HepG2 (cell line): ENCODE measurements at regions not wholly inside any gene's neighbourhood (a gene's known extent, or its start where the extent isn't known, plus 50 kb on each side); places are given as distances from the start of the nearest gene placed in this dataset.

Source experiments
- ATAC-seq: fragments of 200-7000 bp; cut with Tn5 transposase; 3 replicates; pipeline ENCODE4 v1.9.1; 2020; ENCODE audit warnings: mild to moderate bottlenecking, moderate library complexity
- BruUV-seq: library from RNA; stranded (reverse); fragments of 400-500 nt; replicated peaks from 2 replicates; lab custom pipeline; 2021; lab: Mats Ljungman, UMichigan
- CTCF ChIA-PET: fragments of 300-600 bp; formaldehyde crosslinking; extraction: SDS; loops from one replicate; lab custom pipeline; 2021; ENCODE audit warnings: low total read pairs, inconsistent platforms, low intra/inter-chr PET ratio; lab: Yijun Ruan, JAX
- POLR2A ChIA-PET: fragments of 350-600 bp; sonication (Branson Sonifier 250); formaldehyde crosslinking; loops from one replicate; lab custom pipeline; 2020; ENCODE audit warnings: antibody characterized with exemption, inconsistent platforms; lab: Yijun Ruan, JAX
- DNase-seq: peaks from one replicate; pipeline ENCODE4 v3.0.0-alpha.2; 2015; ENCODE audit warnings: low spot score
- FAIRE-seq: peaks from 3 replicates; lab custom pipeline; 2011; peaks lifted over from hg19 to GRCh38; lab: Jason Lieb, UNC
- H2AFZ ChIP-seq: one replicate; pipeline ENCODE4 v1.6.1; 2011; ENCODE audit warnings: low read length, inconsistent platforms
- H3K27ac ChIP-seq: fragments of 300-600 bp; 3 replicates; pipeline ENCODE4 v1.8.0; 2011; ENCODE audit warnings: mixed run types, mild to moderate bottlenecking, mixed read lengths, low read length, inconsistent platforms; ENCODE audit not compliant: insufficient read depth; ENCODE audit errors: extremely low read length
- H3K27me3 ChIP-seq, 2 experiments: fragments of 200-600 bp in 1 of 2; 2 replicates in 1 of 2; 3 replicates in 1 of 2; pipeline versions ENCODE4 v1.6.0 to v1.8.0; 2011; ENCODE audit warnings: low read length in 2 of 2, mild to moderate bottlenecking in 2 of 2, moderate library complexity in 2 of 2, inconsistent platforms in 1 of 2; ENCODE audit not compliant: insufficient read depth in 2 of 2, control insufficient read depth in 1 of 2
- H3K36me3 ChIP-seq, 2 experiments: fragments of 200-600 bp in 1 of 2; replicated peaks in 1 of 2; 2 replicates in 1 of 2; 3 replicates in 1 of 2; pipeline versions ENCODE4 v1.5.1 to v1.8.0; 2011; ENCODE audit warnings: low read length in 2 of 2, inconsistent platforms in 1 of 2; ENCODE audit not compliant: insufficient read depth in 2 of 2, control insufficient read depth in 1 of 2
- H3K4me1 ChIP-seq: 2 replicates; pipeline ENCODE4 v1.5.1; 2012; ENCODE audit warnings: low read length, inconsistent platforms; ENCODE audit not compliant: insufficient read depth
- H3K4me2 ChIP-seq: 2 replicates; pipeline ENCODE4 v1.6.0; 2011; ENCODE audit warnings: low read depth, low read length, inconsistent platforms
- H3K4me3 ChIP-seq, 3 experiments: fragments of 200-600 bp in 1 of 3; sonication (generic), shearing (Covaris generic) in 1 of 3; replicated peaks in 1 of 3; 2 replicates each; pipeline ENCODE4 v1.5.1; 2011 to 2016; ENCODE audit warnings: low read length in 3 of 3, inconsistent platforms in 2 of 3, low read depth in 2 of 3, mild to moderate bottlenecking in 2 of 3, control low read depth in 1 of 3, mixed read lengths in 1 of 3; ENCODE audit not compliant: insufficient read depth in 1 of 3
- H3K79me2 ChIP-seq: one replicate; pipeline ENCODE4 v1.6.1; 2011; ENCODE audit warnings: low read length, inconsistent platforms; ENCODE audit not compliant: insufficient read depth
- H3K9ac ChIP-seq: 2 replicates; pipeline ENCODE4 v1.6.0; 2011; ENCODE audit warnings: mild to moderate bottlenecking, low read depth, low read length, inconsistent platforms; ENCODE audit not compliant: insufficient read depth
- H3K9me3 ChIP-seq: 2 replicates; pipeline ENCODE4 v1.5.1; 2012; ENCODE audit warnings: mild to moderate bottlenecking, low read length
- H4K20me1 ChIP-seq: 2 replicates; pipeline ENCODE4 v1.6.0; 2011; ENCODE audit warnings: inconsistent platforms, mild to moderate bottlenecking, low read length, moderate library complexity; ENCODE audit not compliant: insufficient read depth
- CHD4 ChIP-seq: fragments of 200-600 bp; sonication (generic); IDR thresholded peaks from 2 replicates; pipeline ENCODE4 v1.7.0; 2017; ENCODE audit warnings: mild to moderate bottlenecking, low read length, borderline replicate concordance
- ETS1 ChIP-seq: sonication (generic); formaldehyde crosslinking; IDR thresholded peaks from 2 replicates; pipeline ENCODE4 v1.4.0; 2020; ENCODE audit warnings: missing genetic modification reagents
- HOMEZ ChIP-seq: IDR thresholded peaks from 2 replicates; pipeline ENCODE4 v1.6.1; 2016; ENCODE audit warnings: low read depth
- IKZF4 ChIP-seq: sonication (generic); formaldehyde crosslinking; IDR thresholded peaks from 2 replicates; pipeline ENCODE4 v1.5.1; 2020; ENCODE audit warnings: borderline replicate concordance, mild to moderate bottlenecking, low read depth, missing genetic modification reagents; ENCODE audit errors: not compliant biosample characterization
- NFIB ChIP-seq: sonication (generic); formaldehyde crosslinking; IDR thresholded peaks from 2 replicates; pipeline ENCODE4 v1.9.0; 2021; ENCODE audit warnings: missing genetic modification reagents, mild to moderate bottlenecking, borderline replicate concordance
- RBFOX2 ChIP-seq: fragments of 200-400 bp; formaldehyde crosslinking; IDR thresholded peaks from 2 replicates; pipeline ENCODE4 v1.6.1; 2017; ENCODE audit warnings: low read depth, mild to moderate bottlenecking, low read length
- TBX2 ChIP-seq: sonication (generic); formaldehyde crosslinking; IDR thresholded peaks from 2 replicates; pipeline ENCODE4 v1.5.0; 2020; ENCODE audit warnings: missing genetic modification reagents, mild to moderate bottlenecking, borderline replicate concordance
- USF2 ChIP-seq, 2 experiments: sonication (generic) in 1 of 2; formaldehyde crosslinking in 1 of 2; IDR thresholded peaks; 2 replicates each; pipeline versions ENCODE4 v1.5.1 to v1.6.1; 2011 to 2020; ENCODE audit warnings: borderline replicate concordance in 1 of 2, low read depth in 1 of 2, low read length in 1 of 2, mild to moderate bottlenecking in 1 of 2, missing genetic modification reagents in 1 of 2, moderate library complexity in 1 of 2
- ZBTB1 ChIP-seq: sonication (generic); formaldehyde crosslinking; IDR thresholded peaks from 2 replicates; pipeline ENCODE4 v1.4.0; 2020; ENCODE audit warnings: missing genetic modification reagents, borderline replicate concordance
- ZBTB38 ChIP-seq: sonication (generic); formaldehyde crosslinking; IDR thresholded peaks from 2 replicates; pipeline ENCODE4 v1.5.1; 2020; ENCODE audit warnings: mild to moderate bottlenecking, missing genetic modification reagents
- ZFP36L2 ChIP-seq: sonication (generic); formaldehyde crosslinking; IDR thresholded peaks from 2 replicates; pipeline ENCODE4 v1.4.0; 2020; ENCODE audit warnings: missing genetic modification reagents
- ZFX ChIP-seq: sonication (generic); formaldehyde crosslinking; IDR thresholded peaks from 2 replicates; pipeline ENCODE4 v1.4.0; 2020; ENCODE audit warnings: mild to moderate bottlenecking, low read depth, missing genetic modification reagents, moderate library complexity
- ZMYM4 ChIP-seq: sonication (generic); formaldehyde crosslinking; IDR thresholded peaks from 2 replicates; pipeline ENCODE4 v1.8.1; 2023; ENCODE audit warnings: mild to moderate bottlenecking, missing genetic modification reagents
- ZNF235 ChIP-seq: sonication (generic); formaldehyde crosslinking; IDR thresholded peaks from 2 replicates; pipeline ENCODE4 v1.8.1; 2023; ENCODE audit warnings: mild to moderate bottlenecking, missing genetic modification reagents, borderline replicate concordance
- ZNF432 ChIP-seq: sonication (generic); formaldehyde crosslinking; IDR thresholded peaks from 2 replicates; pipeline ENCODE4 v1.5.0; 2020; ENCODE audit warnings: missing genetic modification reagents, mild to moderate bottlenecking, borderline replicate concordance
- ZNF556 ChIP-seq: sonication (generic); formaldehyde crosslinking; IDR thresholded peaks from 2 replicates; pipeline ENCODE4 v1.4.0; 2020; ENCODE audit warnings: mild to moderate bottlenecking, missing genetic modification reagents, borderline replicate concordance
- ZNF704 ChIP-seq: sonication (generic); formaldehyde crosslinking; IDR thresholded peaks from 2 replicates; pipeline ENCODE4 v1.8.1; 2023; ENCODE audit warnings: mild to moderate bottlenecking, inconsistent platforms, moderate library complexity, missing genetic modification reagents, borderline replicate concordance
- ZNF879 ChIP-seq: sonication (generic); formaldehyde crosslinking; IDR thresholded peaks from 2 replicates; pipeline ENCODE4 v1.8.1; 2023; ENCODE audit warnings: missing genetic modification reagents
- WGBS: methylation state at CpG from one replicate; pipeline ENCODE4 v1.1.6; 2017; ENCODE audit warnings: low lambda C conversion rate; 5-methylcytosine and 5-hydroxymethylcytosine counted together
- in situ Hi-C: cut with HindIII; loops from 2 replicates; pipeline ENCODE4 v1.10.0; 2017; ENCODE audit warnings: low pct_unique_long_range_greater_than_20kb; ENCODE audit not compliant: extremely low pct_ligation_motif_present
- intact Hi-C: fragments of 100-400 bp; cut with micrococcal nuclease; formaldehyde crosslinking; loops from one replicate; pipeline ENCODE4 v1.10.0; 2022; ENCODE audit not compliant: unreplicated experiment

GRCh38 chr17:72397223-72397667 lies 276.4 kb downstream of the SOX9 start:
- peaks cover 98% of the 10 kb centered on the region for H3K4me1 ChIP-seq
- no peaks in the 10 kb centered on the region for H4K20me1 ChIP-seq
- POLR2A ChIA-PET = interaction anchor here (0.6 to 1.6 kb wide), 10 partner anchors 10 to 278 kb away, joined by 3 to 9 read pairs (median 4); partner anchors contain the start of gene SOX9
- 0 out of 2 replicates have a peak overlapping the region, but pooled peaks have one; percentile 8 for H3K4me2 ChIP-seq
- DNase-seq = peak; percentile 74
- peaks cover 0 to 6% of the 10 kb centered on the region in 2 experiments; a peak in 3 of 5 replicates for H3K36me3 ChIP-seq
- no peak overlapping the region for H3K9ac ChIP-seq
- in situ Hi-C loops = no loop called here
- ATAC-seq = no peak
- FAIRE-seq = no peak
- BruUV-seq = no TSS peak
- H3K27ac ChIP-seq = peak overlapping the region; percentile 41
- no peaks in the 10 kb centered on the region for H3K9me3 ChIP-seq
- no peak overlapping the region for H3K4me3 ChIP-seq
- WGBS = 59% methylated on average over 2 of the region's 2 CpGs
- intact Hi-C loops = loop anchor here (5.0 kb wide), 1 partner anchor 100 kb away; no protein-coding TSS in a partner anchor
- CTCF ChIA-PET = no interaction called here
- peaks cover 20% of the 10 kb centered on the region for H3K79me2 ChIP-seq
- no peak overlapping the region for H2AFZ ChIP-seq
- no peaks in the 10 kb centered on the region for H3K27me3 ChIP-seq
- TF ChIP-seq ZNF704 (CRISPR knock-in tag) (no peak), ZMYM4 (peak; percentile 90), RBFOX2 (no peak), USF2 (IDR thresholded peaks at IDR 0.05; ENCODE audit: low read depth, low read length) (no peak), USF2 (CRISPR knock-in tag; IDR thresholded peaks at IDR 0.05; ENCODE audit: borderline replicate concordance) (no peak), HOMEZ (CRISPR knock-in tag) (peak; percentile 100), ZNF432 (CRISPR knock-in tag) (no peak), ZNF879 (CRISPR knock-in tag) (no peak), ZFX (no peak), TBX2 (CRISPR knock-in tag) (peak; percentile 62; the same call in 1 of the 2 replicates), ZNF235 (CRISPR knock-in tag) (no peak), NFIB (no peak), IKZF4 (CRISPR knock-in tag) (no peak), ZNF556 (no peak), ZFP36L2 (CRISPR knock-in tag) (no peak), CHD4 (peak; percentile 92), ZBTB1 (CRISPR knock-in tag) (no peak), ETS1 (no peak), ZBTB38 (CRISPR knock-in tag) (peak; percentile 53; the same call in 1 of the 2 replicates)
